Amygdala (tissue), 56 donors: ENCODE measurements at regions not wholly inside any gene's neighbourhood (a gene's known extent, or its start where the extent isn't known, plus 50 kb on each side); places are given as distances from the start of the nearest gene placed in this dataset.

Experiments used
- DNase-seq, 56 donors: peaks; one replicate each; lab custom pipeline; 2025; lab: John Stamatoyannopoulos, UW

DNA sequence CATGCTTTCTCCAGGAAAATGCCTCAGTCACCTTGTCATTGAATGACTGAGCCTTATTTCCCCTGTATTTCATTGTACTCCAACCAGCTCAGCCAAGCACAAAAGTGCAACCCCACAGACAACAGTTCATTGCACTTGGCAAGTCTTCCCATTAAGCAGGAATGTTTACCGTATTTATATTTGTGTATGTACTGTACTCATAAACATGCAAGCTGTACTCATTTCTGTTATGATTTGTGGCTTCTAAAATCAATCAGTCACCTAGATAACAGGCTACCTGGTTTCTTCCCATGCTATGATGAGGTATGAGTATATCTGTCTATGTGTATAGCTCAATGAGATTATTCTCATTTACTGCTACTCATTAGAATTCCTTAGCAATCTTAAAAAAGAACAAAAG, 505.5 kb upstream of the FAM98A start:
- no peak for DNase-seq

DNA sequence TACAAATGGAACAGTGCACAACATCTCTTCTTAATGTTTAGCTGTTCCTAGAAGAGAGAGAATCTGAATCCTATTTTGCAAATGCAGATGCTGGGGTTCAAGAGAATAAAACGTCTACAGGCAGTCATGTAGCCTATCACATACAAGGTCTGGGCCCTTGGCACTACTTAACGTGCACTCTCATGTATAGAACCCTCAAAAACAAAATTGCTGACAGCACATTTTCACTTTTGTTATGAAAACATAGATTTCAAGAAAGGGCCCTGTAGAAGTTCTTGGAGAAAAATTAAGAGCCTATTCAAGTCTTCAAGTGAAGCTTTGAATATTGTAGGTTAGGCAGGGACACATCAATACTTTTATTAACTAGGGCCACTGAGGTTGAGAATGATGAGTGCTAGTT, 504.3 kb upstream of the FAM98A start:
- DNase-seq, result no peak

DNA sequence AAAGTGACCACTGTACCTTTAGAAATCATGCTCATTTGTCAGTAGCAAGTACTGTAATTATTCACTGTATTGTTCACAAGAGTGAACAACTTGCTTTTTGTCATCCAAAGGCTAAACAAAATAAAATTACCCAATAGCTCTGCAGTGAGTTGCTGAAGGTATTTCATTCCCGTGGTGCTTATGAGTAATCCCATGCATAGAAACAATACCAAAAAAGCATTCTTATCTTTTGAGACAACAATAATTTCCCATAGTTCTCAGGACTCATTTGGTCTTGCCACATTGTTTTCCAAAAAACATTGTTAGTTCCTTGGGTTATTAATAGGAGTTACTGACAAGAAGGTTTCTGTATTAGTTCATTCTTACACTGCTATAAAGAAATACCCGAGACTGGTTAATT, 503.2 kb upstream of the FAM98A start:
- no peak for DNase-seq

DNA sequence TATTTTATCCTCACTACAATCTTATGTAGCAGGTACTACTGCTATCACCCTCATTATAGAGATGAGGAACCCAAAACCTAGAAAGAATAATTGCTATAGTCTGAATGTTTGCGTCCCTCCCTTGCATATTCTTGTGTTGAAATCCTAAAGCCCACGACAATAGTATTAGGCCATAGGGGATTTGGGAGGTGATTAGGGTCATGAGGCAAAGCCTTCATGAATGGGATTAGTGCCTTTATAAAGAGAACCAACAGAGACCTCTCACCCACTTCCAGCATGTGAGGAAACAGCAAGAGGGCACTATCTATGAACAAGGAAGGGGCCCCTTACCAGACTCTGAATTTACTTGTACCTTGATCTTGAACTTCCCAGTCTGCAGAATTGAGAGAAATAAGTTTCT, 500.3 kb upstream of the FAM98A start:
- no peak for DNase-seq

DNA sequence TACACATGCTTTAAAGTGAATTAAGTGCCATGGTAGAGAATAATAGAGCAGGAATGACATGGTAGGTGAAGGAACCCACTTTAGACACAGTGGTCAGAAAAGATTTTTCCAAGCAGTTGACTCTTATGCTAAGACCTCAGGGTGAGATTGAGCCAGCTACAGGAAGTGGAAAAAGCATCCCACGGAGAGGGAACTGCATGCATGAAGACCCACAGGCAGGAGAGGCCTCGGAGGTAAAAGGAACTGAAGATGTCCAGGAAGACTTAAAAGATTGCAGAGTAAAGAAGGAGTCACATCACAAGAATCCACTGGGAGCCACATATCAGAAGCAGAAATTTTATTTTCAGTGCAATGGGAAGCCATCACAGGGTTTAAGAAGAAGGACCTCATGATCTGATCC, 499.2 kb upstream of the FAM98A start:
- DNase-seq, result no peak

DNA sequence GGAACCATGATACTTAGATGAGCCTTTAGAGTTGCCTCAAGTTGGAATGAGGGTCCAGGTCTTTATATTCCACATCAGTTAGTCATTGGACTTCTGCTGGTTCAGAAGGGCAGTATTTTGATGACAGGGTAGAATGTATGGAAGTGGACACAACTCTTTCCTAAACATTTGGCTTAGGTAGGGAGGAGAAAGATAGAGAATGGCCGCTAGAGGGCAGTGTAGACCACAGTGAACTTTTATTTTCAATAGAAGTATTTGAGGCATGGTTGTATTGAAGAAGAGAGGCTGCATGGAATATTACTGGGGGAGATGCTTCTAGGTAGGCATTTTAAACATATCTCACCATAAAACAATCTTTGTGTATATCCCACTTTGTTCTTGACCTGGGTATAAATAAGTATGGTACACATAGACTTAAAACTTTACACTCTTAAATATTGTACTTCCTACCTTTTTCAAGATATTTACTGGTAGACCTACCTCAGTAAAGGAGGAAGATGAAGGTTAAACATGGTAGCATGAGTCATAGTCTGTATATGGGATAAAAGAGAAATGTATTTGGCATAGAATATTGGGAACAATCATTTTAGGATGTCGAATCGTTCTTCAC, 497.6 kb upstream of the FAM98A start:
- DNase-seq, result peak in 37 of 56 donors; percentile 0 to 79 (median 22)

DNA sequence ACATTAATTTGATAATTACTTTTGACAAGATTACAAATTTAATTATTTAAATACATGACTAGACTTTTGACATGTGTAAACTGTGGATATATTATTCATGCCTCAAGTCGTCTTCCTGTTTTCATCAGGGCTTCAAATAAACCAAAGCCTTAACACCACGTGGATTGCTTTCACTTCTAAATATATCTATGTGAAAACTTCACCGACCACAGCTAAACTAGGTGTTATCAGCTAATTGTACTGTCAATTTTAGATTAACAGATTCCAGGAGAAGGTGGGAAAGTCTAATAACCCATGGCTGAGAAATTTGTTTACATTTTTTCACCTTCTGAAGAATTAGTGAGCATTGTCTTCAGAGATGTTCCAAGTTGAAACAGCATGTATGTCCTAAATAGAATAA, 494.7 kb upstream of the FAM98A start:
- no peak for DNase-seq

DNA sequence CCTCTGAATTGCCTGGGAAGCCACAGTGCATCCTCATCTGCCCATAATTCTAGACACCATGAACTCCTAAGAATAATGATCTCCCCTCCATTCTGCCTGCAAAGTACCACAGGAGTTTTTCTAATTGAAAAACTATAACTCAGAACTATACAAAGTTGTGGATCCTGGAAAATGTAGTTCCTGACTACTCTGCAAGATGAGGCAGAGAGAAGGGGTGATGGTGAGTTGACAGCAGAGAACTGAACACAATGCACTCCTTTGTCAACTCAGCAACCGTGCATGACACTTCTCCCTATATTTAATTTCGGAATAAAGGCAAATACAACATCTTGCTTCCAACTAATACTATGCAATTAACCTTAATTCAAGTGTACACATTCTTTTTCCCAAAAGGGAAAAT, 471.1 kb upstream of the FAM98A start:
- DNase-seq, result peak in 9 of 56 donors; percentile 1 to 17 (median 2)

DNA sequence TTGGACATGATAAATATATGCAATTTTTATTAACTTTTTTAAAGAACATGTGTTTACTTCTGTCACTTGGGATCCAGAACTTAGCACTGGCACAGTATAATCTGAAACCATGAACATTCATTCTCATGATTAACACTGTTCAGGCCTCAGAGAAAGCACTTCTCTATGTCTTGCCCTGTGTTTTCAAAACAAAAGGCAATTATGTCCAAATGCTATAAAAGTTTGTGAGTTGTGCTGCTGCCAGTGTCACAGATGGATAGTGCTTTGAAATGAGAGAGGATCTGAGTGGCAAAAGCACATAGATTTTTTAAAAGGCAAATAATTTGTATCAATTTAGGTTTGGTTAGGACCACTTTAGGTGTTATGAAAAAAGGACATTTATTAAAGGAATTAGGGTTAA, 470.5 kb upstream of the FAM98A start:
- DNase-seq, result peak in 9 of 56 donors; percentile 1 to 32 (median 14)

DNA sequence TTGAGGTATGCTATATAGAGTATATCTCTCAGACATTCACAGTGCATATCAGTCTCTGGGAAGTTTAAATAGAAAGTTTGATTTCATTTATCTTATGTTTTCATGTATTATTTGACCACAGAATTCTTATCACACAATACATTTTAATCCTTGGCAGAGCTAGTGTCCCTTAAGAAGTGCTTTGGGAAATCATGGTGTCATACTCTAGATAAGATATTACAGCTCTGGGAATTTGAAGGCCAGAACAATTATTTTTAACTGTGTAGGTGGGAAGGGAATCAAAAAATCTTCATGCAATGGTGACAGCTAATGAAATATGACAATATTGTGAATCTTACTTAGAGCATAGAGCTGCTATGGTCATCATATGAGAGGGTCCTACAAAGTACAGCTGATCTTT, 451.3 kb upstream of the FAM98A start:
- no peak for DNase-seq

DNA sequence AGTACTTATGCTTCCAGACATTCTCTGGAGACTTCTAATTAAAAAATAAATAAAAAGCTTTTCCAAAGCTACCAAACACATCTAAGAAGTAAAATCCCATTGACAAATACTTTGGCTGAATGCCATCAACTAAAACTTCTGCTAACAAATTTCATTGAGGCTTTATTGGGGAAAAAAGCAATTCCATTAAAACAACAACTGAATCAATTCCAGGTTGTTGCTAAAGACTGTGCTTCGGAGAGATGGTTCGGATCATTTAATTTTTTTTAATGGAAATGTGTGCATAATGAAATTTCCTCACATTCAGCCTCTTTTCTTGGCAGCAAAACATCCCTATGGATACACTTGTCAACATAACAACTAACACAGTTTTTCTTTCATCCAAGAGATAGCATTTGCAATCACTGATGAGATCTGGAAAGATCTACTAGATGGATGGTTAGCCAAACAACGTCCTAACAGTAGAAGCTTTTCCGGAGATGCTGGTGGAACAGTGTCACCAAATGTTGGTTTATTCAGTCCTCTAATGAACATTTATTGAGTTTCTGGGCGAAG, 446.1 kb upstream of the FAM98A start:
- DNase-seq, result no peak

DNA sequence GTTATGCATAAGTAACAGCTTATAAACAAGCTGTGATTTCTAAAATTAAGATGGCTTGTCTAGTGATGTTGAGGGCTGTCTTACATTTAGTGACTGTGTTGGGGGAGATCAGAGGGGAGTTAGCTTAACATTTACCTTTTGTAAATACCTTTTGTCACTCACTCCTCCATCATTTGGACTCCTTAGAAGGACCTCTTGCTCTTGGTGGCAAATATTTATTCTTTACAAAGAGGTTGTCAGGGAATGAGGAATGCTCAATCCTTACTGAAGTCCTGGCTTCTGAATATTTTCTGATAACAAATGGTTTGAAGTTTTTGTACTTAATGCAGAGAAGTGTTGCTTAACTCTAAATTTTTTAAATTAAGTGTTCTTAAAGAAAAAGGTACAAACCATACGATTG, 438.8 kb upstream of the FAM98A start:
- no peak for DNase-seq

DNA sequence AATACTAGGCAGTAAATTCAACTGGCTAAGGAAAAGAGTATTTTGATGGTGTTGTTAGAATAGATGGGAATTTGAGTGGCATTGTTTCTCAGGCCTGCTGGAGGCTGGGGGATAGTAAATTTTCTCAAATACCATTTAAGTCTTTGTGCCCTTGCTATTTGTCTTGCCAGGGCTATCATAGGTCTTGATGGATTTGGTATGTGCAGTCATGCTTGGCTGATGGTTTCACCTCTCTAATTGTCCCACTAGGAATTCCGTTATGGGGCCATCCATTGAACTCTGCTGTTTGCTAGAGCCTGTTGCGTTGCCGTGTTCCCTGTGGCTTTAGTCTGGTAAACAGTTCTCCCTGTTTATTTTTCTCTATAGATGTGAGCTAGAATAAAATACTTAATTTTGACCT, 438.1 kb upstream of the FAM98A start:
- DNase-seq, result no peak

DNA sequence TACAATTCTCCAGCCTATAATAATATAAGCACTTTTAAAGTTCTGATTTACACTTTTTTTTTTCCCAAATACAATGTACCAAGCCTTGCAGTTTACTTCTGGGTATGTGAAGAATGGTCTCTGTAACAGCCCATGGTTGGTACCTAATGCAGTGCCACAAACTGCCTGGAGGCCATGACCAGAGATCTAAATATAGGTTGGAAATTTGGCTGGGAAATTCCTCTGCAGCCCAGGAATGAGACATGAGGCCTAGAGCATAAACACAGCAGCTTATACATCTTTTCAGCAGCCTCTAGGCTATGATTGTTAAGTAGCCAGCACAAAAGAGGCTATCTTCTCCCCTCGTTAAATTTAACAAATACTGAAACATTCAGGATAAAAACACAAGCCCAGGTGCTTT, 432.0 kb upstream of the FAM98A start:
- no peak for DNase-seq

DNA sequence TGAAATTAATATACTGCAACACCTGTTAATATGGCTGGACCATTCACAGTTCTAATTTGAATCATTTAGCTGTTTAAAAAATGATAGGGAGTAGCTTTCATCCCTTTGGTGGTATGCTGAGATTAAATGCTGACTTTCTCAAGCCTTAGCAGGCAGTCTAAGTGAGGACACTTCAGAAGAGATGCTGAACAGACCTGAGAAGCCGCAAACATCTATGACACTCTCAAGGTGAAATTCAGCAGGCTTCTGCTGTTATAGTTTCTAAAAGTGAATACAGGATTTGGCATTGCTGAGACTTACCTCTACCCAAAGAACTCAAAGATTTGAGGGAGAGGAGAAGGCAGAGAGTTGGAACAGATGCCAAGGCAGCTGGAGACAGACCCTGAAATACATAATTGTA, 431.2 kb upstream of the FAM98A start:
- no peak for DNase-seq

DNA sequence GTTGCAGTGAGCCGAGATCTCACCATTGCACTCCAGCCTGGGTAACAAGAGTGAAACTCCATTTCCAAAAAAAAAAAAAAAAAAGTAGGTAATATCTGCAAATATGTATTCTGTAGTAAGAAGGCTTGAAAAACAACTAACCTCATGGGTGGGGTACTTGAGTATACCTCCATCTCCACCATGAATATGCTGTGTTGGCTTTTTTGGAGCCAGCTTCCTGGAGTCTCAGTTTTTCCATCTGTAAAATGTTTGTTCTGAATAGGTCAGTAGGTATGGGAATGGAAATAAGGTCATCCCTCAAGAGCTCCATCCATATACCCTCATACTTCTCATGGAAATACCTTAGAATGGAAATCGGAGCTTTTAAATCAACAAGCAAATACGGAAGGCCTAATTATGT, 430.0 kb upstream of the FAM98A start:
- no peak for DNase-seq

DNA sequence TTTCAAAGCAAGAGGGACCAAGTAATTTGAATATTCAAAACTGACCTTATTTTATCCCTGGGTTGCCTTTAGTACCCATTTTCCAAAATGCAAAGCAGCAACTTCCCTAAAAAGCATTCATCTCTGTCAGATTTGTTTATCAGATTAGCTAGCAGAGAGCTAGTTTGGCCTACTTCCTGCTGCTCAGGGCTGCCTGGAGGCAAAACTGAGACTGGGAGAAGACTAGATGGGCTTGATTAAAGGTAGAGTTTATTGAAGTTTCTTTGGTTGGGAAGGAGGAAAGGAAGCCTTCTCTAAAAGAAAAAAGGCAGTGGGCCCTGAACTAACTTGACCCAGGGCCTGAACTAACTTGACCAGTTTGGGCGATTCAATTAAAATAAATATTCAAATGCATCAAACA, 426.1 kb upstream of the FAM98A start:
- no peak for DNase-seq

DNA sequence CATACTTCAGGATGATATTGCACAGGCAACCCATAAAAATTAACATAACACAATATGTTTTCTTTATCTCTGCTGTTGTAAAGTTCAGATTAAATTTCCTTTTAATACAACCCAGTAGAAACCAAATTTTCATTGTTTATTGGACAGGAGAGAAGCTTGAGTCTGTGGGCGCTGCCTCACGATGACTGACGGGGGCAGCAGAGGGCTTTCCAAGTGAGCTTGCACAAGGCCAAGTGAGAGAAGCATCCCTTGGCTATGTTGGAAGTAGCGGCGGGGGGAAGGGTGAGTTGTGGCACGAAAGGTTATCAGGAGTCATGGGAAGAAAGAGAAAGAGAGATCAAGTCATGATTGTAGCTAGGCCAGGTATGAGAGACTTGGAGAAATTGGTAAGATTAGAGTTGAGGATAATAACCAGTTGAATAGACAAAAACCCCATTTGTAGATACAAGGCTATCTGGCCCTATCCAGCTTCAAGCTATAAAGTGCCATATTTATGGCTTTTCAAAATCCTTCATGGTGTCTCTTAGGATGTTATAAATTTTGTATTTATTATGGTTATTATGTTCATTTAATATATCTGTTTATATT, 413.7 kb upstream of the FAM98A start:
- DNase-seq, result peak in 55 of 56 donors; percentile 2 to 85 (median 55)

DNA sequence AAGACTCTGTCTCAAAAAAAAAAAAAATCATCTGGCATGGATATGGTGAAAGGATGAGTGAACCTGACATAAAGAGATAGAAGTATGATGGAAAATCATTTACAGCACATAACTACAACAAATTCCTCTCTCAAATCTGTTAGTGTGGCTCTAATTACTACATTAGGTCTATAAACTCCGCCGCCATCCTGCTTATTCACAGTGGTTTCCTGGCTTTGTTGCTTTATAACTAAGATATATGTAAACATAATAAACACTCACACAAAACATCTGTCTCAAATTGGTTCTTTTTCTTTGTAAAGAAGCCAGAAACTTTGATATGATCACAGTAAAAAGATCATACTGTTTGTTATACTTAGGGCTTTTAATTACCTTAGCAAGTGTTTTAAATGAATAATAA, 412.6 kb upstream of the FAM98A start:
- no peak for DNase-seq

DNA sequence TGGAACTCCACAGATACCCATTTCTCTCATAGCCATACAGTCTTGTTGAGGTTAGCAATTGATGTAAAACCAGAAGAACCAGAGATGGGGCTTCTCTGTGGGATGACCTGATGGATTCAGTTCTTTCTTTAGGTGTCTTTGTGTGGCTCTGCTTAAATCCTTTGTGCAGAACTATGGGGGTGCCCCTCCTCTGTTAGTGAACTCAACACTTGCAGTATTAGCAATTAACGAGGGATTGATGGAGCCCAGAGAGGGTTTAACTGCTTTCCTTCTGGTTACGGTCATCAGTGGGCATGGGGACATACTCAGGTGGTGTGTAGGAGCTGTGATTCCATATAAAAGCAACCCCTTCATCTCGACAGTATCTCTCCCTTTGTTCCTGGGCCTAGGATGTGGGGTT, 406.8 kb upstream of the FAM98A start:
- DNase-seq, result no peak

DNA sequence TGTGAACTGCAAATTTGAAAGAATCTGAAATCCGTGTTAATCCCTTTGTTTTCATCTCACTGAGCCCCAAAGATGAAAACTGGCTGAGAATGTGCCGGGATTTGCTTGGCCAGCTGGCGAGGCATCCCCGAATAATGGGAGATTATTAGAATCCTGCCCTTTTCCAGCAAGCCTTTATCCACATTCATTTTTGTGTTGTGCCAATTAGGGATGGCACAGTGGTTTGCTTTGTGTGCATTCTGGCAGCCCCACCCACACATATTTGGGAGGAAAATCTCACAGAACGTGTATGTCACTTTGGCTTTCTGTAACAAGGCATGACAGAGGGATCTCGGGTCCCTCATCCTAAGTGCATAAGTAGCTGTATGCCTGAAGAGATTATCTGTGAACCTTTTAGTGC, 405.8 kb upstream of the FAM98A start:
- peak in 39 of 56 donors; percentile 1 to 68 (median 17) for DNase-seq

DNA sequence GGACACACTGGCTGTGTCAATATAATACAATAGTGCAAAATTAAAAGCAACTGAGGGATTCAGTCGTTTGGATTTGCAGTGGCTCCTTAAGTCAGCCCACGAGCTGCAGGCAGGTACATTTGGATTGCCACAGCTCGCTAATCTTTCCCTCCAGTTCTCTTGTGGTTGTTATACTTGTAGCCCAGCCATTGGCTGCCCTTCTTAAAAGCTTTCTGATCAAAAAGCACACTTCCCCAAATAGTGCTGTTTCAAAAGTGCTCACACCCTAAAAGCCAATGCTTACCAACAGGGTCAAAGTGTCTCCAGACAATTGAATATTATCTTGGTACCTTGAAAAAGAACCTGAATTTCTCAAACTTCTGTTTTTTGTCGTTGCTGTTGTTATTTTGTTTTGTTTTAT, 404.7 kb upstream of the FAM98A start:
- no peak for DNase-seq

DNA sequence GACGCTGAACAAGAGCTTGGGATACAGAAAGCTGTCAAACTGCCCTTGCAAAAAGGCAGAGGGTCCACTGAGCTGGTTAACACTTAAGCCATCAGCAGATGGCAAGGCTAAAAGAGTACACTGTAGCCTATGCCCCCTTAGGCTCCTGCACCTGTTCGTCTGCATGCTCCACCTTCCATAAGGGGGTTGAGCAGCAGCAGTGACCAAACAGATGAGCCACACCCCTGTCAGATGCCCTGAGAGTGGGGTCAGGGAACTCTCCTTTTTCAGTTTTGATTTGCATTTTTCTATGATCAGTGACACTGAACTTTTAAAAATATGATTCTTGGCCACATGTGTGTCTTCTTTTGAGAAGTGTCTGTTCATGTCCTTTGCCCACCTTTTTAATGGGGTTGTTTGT, 402.5 kb upstream of the FAM98A start:
- no peak for DNase-seq
